HL-60 (cell line): ENCODE measurements at regions not wholly inside any gene's neighbourhood (a gene's known extent, or its start where the extent isn't known, plus 50 kb on each side); places are given as distances from the start of the nearest gene placed in this dataset.

Source experiments
- DNase-seq, 2 experiments: peaks; one replicate each; pipeline ENCODE4 v3.0.0-alpha.2; 2010 to 2020; ENCODE audit warnings: low read depth in 1 of 2, low spot score in 1 of 2
- H3K27ac ChIP-seq: fragments of 250-450 bp; sonication (Bioruptor Pico); replicated peaks from 2 replicates; pipeline ENCODE4 v1.5.1; 2020; ENCODE audit warnings: mild to moderate bottlenecking, moderate library complexity
- H3K27me3 ChIP-seq: fragments of 250-450 bp; sonication (Bioruptor Pico); 2 replicates; pipeline ENCODE4 v1.5.1; 2021; ENCODE audit warnings: mild to moderate bottlenecking, moderate library complexity; ENCODE audit not compliant: insufficient read depth, poor library complexity, severe bottlenecking
- H3K4me3 ChIP-seq: replicated peaks from 2 replicates; pipeline ENCODE4 v1.5.1; 2011; ENCODE audit warnings: mild to moderate bottlenecking, control low read depth, low read length; ENCODE audit not compliant: insufficient read depth
- GABPA ChIP-seq: IDR thresholded peaks from 2 replicates; pipeline ENCODE4 v1.6.1; 2012; ENCODE audit warnings: low read depth
- POLR2AphosphoS5 ChIP-seq: IDR thresholded peaks from 2 replicates; pipeline ENCODE4 v1.6.1; 2012; ENCODE audit warnings: low read depth
- REST ChIP-seq: IDR thresholded peaks from 2 replicates; pipeline ENCODE4 v1.6.1; 2012; ENCODE audit warnings: low read depth; ENCODE audit not compliant: insufficient replicate concordance
- SPI1 ChIP-seq: IDR thresholded peaks from 2 replicates; pipeline ENCODE4 v1.6.1; 2012; ENCODE audit warnings: low read depth, mild to moderate bottlenecking, borderline replicate concordance
- TF ChIP-seq, protein P1 (sequence below): IDR thresholded peaks from one replicate; pipeline ENCODE4 v1.5.1; 2011; ENCODE audit warnings: low read length, control low read depth, inconsistent platforms; ENCODE audit not compliant: insufficient read depth

GRCh38 chr2:117763804-117764203 is 50.7 kb upstream of the DDX18 start:
- H3K4me3 ChIP-seq = no peak overlapping the region
- no peak for DNase-seq
- TF ChIP-seq SPI1 = no peak
- TF ChIP-seq REST = no peak
- no peak for TF ChIP-seq POLR2AphosphoS5
- no peak for TF ChIP-seq GABPA
- TF ChIP-seq, protein P1, sequence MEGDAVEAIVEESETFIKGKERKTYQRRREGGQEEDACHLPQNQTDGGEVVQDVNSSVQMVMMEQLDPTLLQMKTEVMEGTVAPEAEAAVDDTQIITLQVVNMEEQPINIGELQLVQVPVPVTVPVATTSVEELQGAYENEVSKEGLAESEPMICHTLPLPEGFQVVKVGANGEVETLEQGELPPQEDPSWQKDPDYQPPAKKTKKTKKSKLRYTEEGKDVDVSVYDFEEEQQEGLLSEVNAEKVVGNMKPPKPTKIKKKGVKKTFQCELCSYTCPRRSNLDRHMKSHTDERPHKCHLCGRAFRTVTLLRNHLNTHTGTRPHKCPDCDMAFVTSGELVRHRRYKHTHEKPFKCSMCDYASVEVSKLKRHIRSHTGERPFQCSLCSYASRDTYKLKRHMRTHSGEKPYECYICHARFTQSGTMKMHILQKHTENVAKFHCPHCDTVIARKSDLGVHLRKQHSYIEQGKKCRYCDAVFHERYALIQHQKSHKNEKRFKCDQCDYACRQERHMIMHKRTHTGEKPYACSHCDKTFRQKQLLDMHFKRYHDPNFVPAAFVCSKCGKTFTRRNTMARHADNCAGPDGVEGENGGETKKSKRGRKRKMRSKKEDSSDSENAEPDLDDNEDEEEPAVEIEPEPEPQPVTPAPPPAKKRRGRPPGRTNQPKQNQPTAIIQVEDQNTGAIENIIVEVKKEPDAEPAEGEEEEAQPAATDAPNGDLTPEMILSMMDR = no peak
- H3K27me3 ChIP-seq = no peaks in the 10 kb centered on the region
- no peak overlapping the region for H3K27ac ChIP-seq
